ENCODE measurements at regions not wholly inside any gene's neighbourhood (a gene's known extent, or its start where the extent isn't known, plus 50 kb on each side); places are given as distances from the start of the nearest gene placed in this dataset.

- no peak for DNase-seq
Observed at GRCh38 chr4:121519236-121519838, 138.5 kb upstream of the QRFPR start.

GRCh38 chr4:121517241-121517640 is 136.4 kb upstream of the QRFPR start:
- DNase-seq, result no peak

GRCh38 chr4:121514443-121514842 is 133.6 kb upstream of the QRFPR start:
- DNase-seq, result no peak

- no peak for DNase-seq
Observed at GRCh38 chr4:121510341-121510874, 129.6 kb upstream of the QRFPR start.

GRCh38 chr4:121485190-121485804 is 104.5 kb upstream of the QRFPR start:
- no peak for DNase-seq

- DNase-seq, result peak; percentile 32
Observed at GRCh38 chr4:121484633-121485032, 103.8 kb upstream of the QRFPR start.

GRCh38 chr4:121479808-121480207 is 99.0 kb upstream of the QRFPR start:
- DNase-seq, result no peak

GRCh38 chr4:121477480-121477879 is 96.7 kb upstream of the QRFPR start:
- no peak for DNase-seq

- DNase-seq, result no peak
Observed at GRCh38 chr4:121477079-121477478, 96.3 kb upstream of the QRFPR start.

GRCh38 chr4:121472937-121473721 is 92.3 kb upstream of the QRFPR start:
- DNase-seq, result no peak

GRCh38 chr4:121464854-121465253 is 84.0 kb upstream of the QRFPR start:
- DNase-seq, result no peak

- peak; percentile 29 for DNase-seq
Observed at GRCh38 chr4:121462660-121463261, 81.9 kb upstream of the QRFPR start.

GRCh38 chr4:121459026-121459425 is 78.2 kb upstream of the QRFPR start:
- DNase-seq, result no peak

- no peak for DNase-seq
Observed at GRCh38 chr4:121457278-121457875, 76.6 kb upstream of the QRFPR start.

- no peak for DNase-seq
Observed at GRCh38 chr4:121455285-121455684, 74.5 kb upstream of the QRFPR start.

GRCh38 chr4:121454251-121454979 is 73.6 kb upstream of the QRFPR start:
- no peak for DNase-seq

GRCh38 chr4:121451310-121451709 is 70.5 kb upstream of the QRFPR start:
- no peak for DNase-seq

GRCh38 chr4:121449416-121449815 is 68.6 kb upstream of the QRFPR start:
- no peak for DNase-seq

GRCh38 chr4:121448231-121448630 is 67.4 kb upstream of the QRFPR start:
- no peak for DNase-seq

- DNase-seq, result no peak
Observed at GRCh38 chr4:121439669-121440068, 58.9 kb upstream of the QRFPR start.

Measured in NCI-H146 (cell line).